HAP-1 (cell line): ENCODE measurements at regions not wholly inside any gene's neighbourhood (a gene's known extent, or its start where the extent isn't known, plus 50 kb on each side); places are given as distances from the start of the nearest gene placed in this dataset.

ENCODE experiments used
- DNase-seq, 2 experiments: peaks; one replicate each; pipeline ENCODE4 v3.0.0-alpha.2; 2016 to 2020; ENCODE audit warnings: low spot score in 2 of 2
- H3K27me3 ChIP-seq: fragments of 250-450 bp; sonication (Bioruptor Pico); 2 replicates; pipeline ENCODE4 v1.5.1; 2020; ENCODE audit warnings: low read depth, mild to moderate bottlenecking, moderate library complexity
- H3K36me3 ChIP-seq: fragments of 250-450 bp; sonication (Bioruptor Pico); replicated peaks from 2 replicates; pipeline ENCODE4 v1.5.1; 2020; ENCODE audit warnings: mild to moderate bottlenecking
- H3K4me1 ChIP-seq: fragments of 250-450 bp; sonication (Bioruptor Pico); 2 replicates; pipeline ENCODE4 v1.5.1; 2020; ENCODE audit warnings: mild to moderate bottlenecking
- H3K4me3 ChIP-seq: fragments of 250-450 bp; sonication (Bioruptor Pico); 2 replicates; pipeline ENCODE4 v1.5.1; 2020; ENCODE audit warnings: mild to moderate bottlenecking, moderate library complexity
- H3K9me3 ChIP-seq: fragments of 250-450 bp; sonication (Bioruptor Pico); 2 replicates; pipeline ENCODE4 v1.5.1; 2020; ENCODE audit warnings: mild to moderate bottlenecking, moderate library complexity
- in situ Hi-C: fragments of 300-500 bp; cut with MboI; formaldehyde crosslinking; loops from 3 replicates; pipeline ENCODE4 v1.14.3; 2020; ENCODE audit warnings: low sequenced_read_pairs, inconsistent platforms, mixed read lengths

DNA sequence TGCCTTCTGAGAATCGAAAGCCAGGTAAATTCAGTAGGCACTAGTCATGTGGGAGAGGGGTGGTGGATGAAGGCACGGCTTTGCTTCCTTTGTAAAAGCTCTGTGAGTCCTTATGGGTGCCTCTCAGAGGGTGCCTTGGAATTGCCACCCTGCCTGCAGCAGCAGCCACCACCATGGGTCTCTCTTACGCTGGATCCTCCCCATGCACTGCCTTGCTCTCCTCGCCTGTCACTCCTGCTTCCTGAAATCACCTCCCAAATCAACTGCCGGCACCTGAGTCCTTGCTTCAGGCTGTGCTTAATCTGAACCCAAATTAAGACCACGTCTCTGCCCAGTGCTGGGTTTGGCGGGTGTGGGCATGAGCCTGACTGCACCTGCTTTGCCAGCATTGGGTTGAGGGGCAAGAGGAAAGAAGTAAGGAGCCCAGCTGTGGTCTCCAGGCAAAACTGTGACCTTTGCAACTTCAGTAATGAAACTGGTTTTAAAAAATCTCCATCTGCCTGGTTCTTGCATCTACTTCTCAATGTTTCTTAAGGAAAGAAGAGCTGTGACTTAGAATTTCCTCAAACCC lies 55.9 kb upstream of the CLMN start:
- peaks cover 2% of the 10 kb centered on the region for H3K9me3 ChIP-seq
- H3K4me1 ChIP-seq, result no peaks in the 10 kb centered on the region
- in situ Hi-C loops, result no loop called here
- H3K27me3 ChIP-seq, result peaks cover 6% of the 10 kb centered on the region; the same call in 1 of the 2 replicates
- no peak for DNase-seq
- no peak overlapping the region for H3K4me3 ChIP-seq
- H3K36me3 ChIP-seq, result no peaks in the 10 kb centered on the region

DNA sequence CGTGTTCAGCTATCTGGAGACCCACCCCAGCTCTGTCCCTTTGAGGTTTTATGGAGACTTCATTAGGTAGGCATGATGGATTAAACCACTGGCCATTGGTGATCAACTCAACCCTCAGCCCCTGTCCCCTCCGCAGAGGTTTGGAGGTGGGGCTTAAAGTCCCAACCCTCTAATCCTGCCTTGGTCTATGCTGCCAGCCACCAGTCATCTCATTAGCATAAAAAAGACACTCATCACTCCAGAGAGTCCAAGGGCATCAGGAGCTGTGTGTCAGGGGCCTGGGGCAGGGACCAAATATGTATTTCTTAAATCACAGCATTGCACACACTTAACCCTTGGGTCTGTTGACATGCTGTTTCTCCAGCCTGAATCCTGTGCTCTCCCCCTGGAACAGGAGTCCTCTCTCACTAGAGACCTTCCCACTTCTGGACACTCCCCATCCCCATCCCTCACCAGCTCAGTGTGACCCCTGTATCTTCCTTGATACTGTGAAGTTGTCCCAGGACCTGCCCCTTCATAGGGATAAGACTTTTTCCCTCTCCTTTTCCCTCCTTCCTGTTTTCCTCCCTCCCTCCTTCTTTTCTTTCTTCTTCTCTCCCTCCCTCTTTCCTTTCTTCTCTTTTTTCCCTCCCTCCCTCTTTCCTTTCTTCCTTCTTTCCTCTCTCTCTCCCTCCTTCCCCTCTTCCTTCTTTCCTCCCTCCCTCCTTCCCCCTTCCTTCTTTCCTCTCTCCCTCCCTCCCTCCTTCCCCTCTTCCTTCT lies 54.7 kb upstream of the CLMN start:
- in situ Hi-C loops, result no loop called here
- H3K9me3 ChIP-seq, result no peaks in the 10 kb centered on the region; the same call in 1 of the 2 replicates

DNA sequence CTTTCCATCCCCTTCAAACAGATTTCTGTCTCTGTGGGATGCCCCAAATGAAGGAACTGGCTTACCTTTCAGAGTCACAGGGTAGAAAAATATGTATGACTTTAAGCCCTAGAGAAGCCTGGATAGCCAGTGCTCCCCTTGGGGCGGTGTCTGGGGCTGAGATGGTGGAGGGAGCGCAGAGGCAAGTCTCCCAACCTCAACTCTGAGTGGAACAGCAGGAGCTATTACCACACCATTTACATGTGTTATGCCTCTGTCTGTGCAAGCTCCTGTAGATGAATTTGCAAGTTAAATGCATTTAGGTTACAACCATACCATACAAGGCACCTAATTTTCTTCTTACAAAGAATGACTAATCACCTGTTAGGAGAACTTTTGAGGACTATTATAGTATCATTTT lies 50.4 kb upstream of the CLMN start:
- Histone ChIP-seq H3K27me3 (peaks cover 2% of the 10 kb centered on the region; the same call in 1 of the 2 replicates), H3K4me1 (no peaks in the 10 kb centered on the region), H3K9me3 (no peaks in the 10 kb centered on the region), H3K36me3 (no peaks in the 10 kb centered on the region), H3K4me3 (no peak overlapping the region)
- no peak for DNase-seq
- in situ Hi-C loops, result no loop called here

More for the DNA sequence above, 54.7 kb upstream of the CLMN start:
- H3K4me3 ChIP-seq, result no peak overlapping the region
- peaks cover 6% of the 10 kb centered on the region; the same call in 1 of the 2 replicates for H3K27me3 ChIP-seq
- H3K4me1 ChIP-seq, result no peaks in the 10 kb centered on the region
- no peaks in the 10 kb centered on the region for H3K36me3 ChIP-seq
- DNase-seq, result peak; percentile 21 to 29
